ENCODE measurements at regions not wholly inside any gene's neighbourhood (a gene's known extent, or its start where the extent isn't known, plus 50 kb on each side); places are given as distances from the start of the nearest gene placed in this dataset.

- intact Hi-C loops (cut with micrococcal nuclease): loop anchor here (1.0 to 10.0 kb wide), 4 partner anchors 83 to 527 kb away; no protein-coding TSS in a partner anchor
Measured at GRCh38 chr3:113051787-113052186, 61.0 kb downstream of the GTPBP8 start.

GRCh38 chr3:113053169-113053568, 62.4 kb downstream of the GTPBP8 start:
- intact Hi-C loops (cut with micrococcal nuclease): loop anchor here (10.0 kb wide), 1 partner anchor 82 kb away; no protein-coding TSS in a partner anchor

- intact Hi-C loops (cut with micrococcal nuclease): loop anchor here (10.0 kb wide), 1 partner anchor 80 kb away; no protein-coding TSS in a partner anchor
Measured at GRCh38 chr3:113054552-113054951, 63.8 kb downstream of the GTPBP8 start.

GRCh38 chr3:113055201-113055600, 64.4 kb downstream of the GTPBP8 start:
- intact Hi-C loops (cut with micrococcal nuclease): loop anchor here (10.0 kb wide), 1 partner anchor 80 kb away; no protein-coding TSS in a partner anchor

- intact Hi-C loops (cut with micrococcal nuclease): loop anchor here (10.0 kb wide), 1 partner anchor 79 kb away; no protein-coding TSS in a partner anchor
Measured at GRCh38 chr3:113055961-113056360, 65.2 kb downstream of the GTPBP8 start.

GRCh38 chr3:113057117-113057516, 66.3 kb downstream of the GTPBP8 start:
- intact Hi-C loops (cut with micrococcal nuclease): loop anchor here (10.0 kb wide), 1 partner anchor 78 kb away; no protein-coding TSS in a partner anchor

- intact Hi-C loops (cut with micrococcal nuclease): loop anchor here (10.0 kb wide), 1 partner anchor 77 kb away; no protein-coding TSS in a partner anchor
Measured at GRCh38 chr3:113058188-113058587, 67.4 kb downstream of the GTPBP8 start.

- intact Hi-C loops (cut with micrococcal nuclease): no loop called here
Measured at GRCh38 chr3:113062705-113063104, 71.9 kb downstream of the GTPBP8 start.

- intact Hi-C loops (cut with micrococcal nuclease): no loop called here
Measured at GRCh38 chr3:113063126-113063894, 72.5 kb downstream of the GTPBP8 start.

GRCh38 chr3:113064183-113064582, 73.4 kb downstream of the GTPBP8 start:
- intact Hi-C loops (cut with micrococcal nuclease): no loop called here

GRCh38 chr3:113065336-113065735, 74.6 kb downstream of the GTPBP8 start:
- intact Hi-C loops (cut with micrococcal nuclease): no loop called here

GRCh38 chr3:113070072-113070640, 79.4 kb downstream of the GTPBP8 start:
- intact Hi-C loops (cut with micrococcal nuclease): no loop called here

- intact Hi-C loops (cut with micrococcal nuclease): no loop called here
Measured at GRCh38 chr3:113070681-113071113, 79.9 kb downstream of the GTPBP8 start.

- intact Hi-C loops (cut with micrococcal nuclease): no loop called here
Measured at GRCh38 chr3:113075588-113075987, 84.8 kb downstream of the GTPBP8 start.

GRCh38 chr3:113079218-113079961, 88.6 kb downstream of the GTPBP8 start:
- intact Hi-C loops (cut with micrococcal nuclease): no loop called here

- intact Hi-C loops (cut with micrococcal nuclease): no loop called here
Measured at GRCh38 chr3:113084777-113085176, 94.0 kb downstream of the GTPBP8 start.

- intact Hi-C loops (cut with micrococcal nuclease): no loop called here
Measured at GRCh38 chr3:113086560-113087461, 96.0 kb downstream of the GTPBP8 start.

- intact Hi-C loops (cut with micrococcal nuclease): no loop called here
Measured at GRCh38 chr3:113088616-113089015, 97.8 kb downstream of the GTPBP8 start.

- intact Hi-C loops (cut with micrococcal nuclease): no loop called here
Measured at GRCh38 chr3:113091417-113091816, 100.6 kb downstream of the GTPBP8 start.

GRCh38 chr3:113092746-113093145, 102.0 kb downstream of the GTPBP8 start:
- intact Hi-C loops (cut with micrococcal nuclease): no loop called here
